ENCODE measurements at regions not wholly inside any gene's neighbourhood (a gene's known extent, or its start where the extent isn't known, plus 50 kb on each side); places are given as distances from the start of the nearest gene placed in this dataset.
A peak's percentile ranks its signal among the peaks of the same experiment; 100 is the strongest.

- no peak for TF ChIP-seq NR2C1 (IDR thresholded peaks at IDR 0.05)
- 0 out of 2 replicates have a peak, but pooled peaks have one; percentile 43 for TF ChIP-seq ASH2L (IDR thresholded peaks at IDR 0.05; ENCODE audit: borderline replicate concordance, low read depth)
- no peak for TF ChIP-seq E4F1 (IDR thresholded peaks at IDR 0.05; ENCODE audit: borderline replicate concordance, partially characterized antibody)
- TF ChIP-seq EED (IDR thresholded peaks at IDR 0.05; ENCODE audit: low read depth): peak; percentile 80
- 0 out of 2 replicates have a peak, but pooled peaks have one; percentile 35 for TF ChIP-seq SREBF1 (IDR thresholded peaks at IDR 0.05; ENCODE audit: low read length)
- TF ChIP-seq JUNB (IDR thresholded peaks at IDR 0.05): peak; percentile 49
- TF ChIP-seq FOXK2 (IDR thresholded peaks at IDR 0.05): no peak
- TF ChIP-seq TAF1 (IDR thresholded peaks at IDR 0.05; ENCODE audit: borderline replicate concordance, low read depth, low read length): no peak
- TF ChIP-seq GATAD2B (conservative IDR thresholded peaks at IDR 0.05; ENCODE audit: low read depth): peak; percentile 80
- peak; percentile 76; the same call in 1 of the 2 replicates for TF ChIP-seq TCF3 (IDR thresholded peaks at IDR 0.05; ENCODE audit: borderline replicate concordance, insufficient read depth, low read depth, low read length)
- TF ChIP-seq ZNF622 (IDR thresholded peaks at IDR 0.05): no peak
- TF ChIP-seq, protein P1, sequence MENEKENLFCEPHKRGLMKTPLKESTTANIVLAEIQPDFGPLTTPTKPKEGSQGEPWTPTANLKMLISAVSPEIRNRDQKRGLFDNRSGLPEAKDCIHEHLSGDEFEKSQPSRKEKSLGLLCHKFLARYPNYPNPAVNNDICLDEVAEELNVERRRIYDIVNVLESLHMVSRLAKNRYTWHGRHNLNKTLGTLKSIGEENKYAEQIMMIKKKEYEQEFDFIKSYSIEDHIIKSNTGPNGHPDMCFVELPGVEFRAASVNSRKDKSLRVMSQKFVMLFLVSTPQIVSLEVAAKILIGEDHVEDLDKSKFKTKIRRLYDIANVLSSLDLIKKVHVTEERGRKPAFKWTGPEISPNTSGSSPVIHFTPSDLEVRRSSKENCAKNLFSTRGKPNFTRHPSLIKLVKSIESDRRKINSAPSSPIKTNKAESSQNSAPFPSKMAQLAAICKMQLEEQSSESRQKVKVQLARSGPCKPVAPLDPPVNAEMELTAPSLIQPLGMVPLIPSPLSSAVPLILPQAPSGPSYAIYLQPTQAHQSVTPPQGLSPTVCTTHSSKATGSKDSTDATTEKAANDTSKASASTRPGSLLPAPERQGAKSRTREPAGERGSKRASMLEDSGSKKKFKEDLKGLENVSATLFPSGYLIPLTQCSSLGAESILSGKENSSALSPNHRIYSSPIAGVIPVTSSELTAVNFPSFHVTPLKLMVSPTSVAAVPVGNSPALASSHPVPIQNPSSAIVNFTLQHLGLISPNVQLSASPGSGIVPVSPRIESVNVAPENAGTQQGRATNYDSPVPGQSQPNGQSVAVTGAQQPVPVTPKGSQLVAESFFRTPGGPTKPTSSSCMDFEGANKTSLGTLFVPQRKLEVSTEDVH (IDR thresholded peaks at IDR 0.05; ENCODE audit: low read depth, partially characterized antibody): no peak
- TF ChIP-seq NFXL1 (IDR thresholded peaks at IDR 0.05; ENCODE audit: borderline replicate concordance): no peak
- TF ChIP-seq GABPA (IDR thresholded peaks at IDR 0.05; ENCODE audit: low read depth): no peak
- TF ChIP-seq FOS (IDR thresholded peaks at IDR 0.05; ENCODE audit: borderline replicate concordance, extremely low read depth, insufficient read length): no peak
- peak; percentile 36 for TF ChIP-seq RAD21 (IDR thresholded peaks at IDR 0.05; ENCODE audit: insufficient read depth, low read depth, low read length)
- TF ChIP-seq YY1 (IDR thresholded peaks at IDR 0.05; ENCODE audit: low read depth, low read length): no peak
- TF ChIP-seq POLR2A (IDR thresholded peaks at IDR 0.05; ENCODE audit: low read depth, low read length): no peak
- peak; percentile 71 for TF ChIP-seq RAD51 (IDR thresholded peaks at IDR 0.05)
- TF ChIP-seq, protein P2, sequence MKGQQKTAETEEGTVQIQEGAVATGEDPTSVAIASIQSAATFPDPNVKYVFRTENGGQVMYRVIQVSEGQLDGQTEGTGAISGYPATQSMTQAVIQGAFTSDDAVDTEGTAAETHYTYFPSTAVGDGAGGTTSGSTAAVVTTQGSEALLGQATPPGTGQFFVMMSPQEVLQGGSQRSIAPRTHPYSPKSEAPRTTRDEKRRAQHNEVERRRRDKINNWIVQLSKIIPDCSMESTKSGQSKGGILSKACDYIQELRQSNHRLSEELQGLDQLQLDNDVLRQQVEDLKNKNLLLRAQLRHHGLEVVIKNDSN (IDR thresholded peaks at IDR 0.05; ENCODE audit: borderline replicate concordance, extremely low read length, insufficient read depth, low read depth, low read length): no peak
- TF ChIP-seq EGR1 (IDR thresholded peaks at IDR 0.05; ENCODE audit: borderline replicate concordance in 1 of 2, low read depth in 2 of 2, low read length in 2 of 2): no peak
- no peak for TF ChIP-seq ESRRA (IDR thresholded peaks at IDR 0.05; ENCODE audit: low read length)
- no peak for TF ChIP-seq STAT1 (conservative IDR thresholded peaks at IDR 0.05)
- peak; percentile 100 for TF ChIP-seq MTA2 (IDR thresholded peaks at IDR 0.05; ENCODE audit: low read depth)
- TF ChIP-seq, protein P3, sequence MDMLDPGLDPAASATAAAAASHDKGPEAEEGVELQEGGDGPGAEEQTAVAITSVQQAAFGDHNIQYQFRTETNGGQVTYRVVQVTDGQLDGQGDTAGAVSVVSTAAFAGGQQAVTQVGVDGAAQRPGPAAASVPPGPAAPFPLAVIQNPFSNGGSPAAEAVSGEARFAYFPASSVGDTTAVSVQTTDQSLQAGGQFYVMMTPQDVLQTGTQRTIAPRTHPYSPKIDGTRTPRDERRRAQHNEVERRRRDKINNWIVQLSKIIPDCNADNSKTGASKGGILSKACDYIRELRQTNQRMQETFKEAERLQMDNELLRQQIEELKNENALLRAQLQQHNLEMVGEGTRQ (IDR thresholded peaks at IDR 0.05; ENCODE audit: borderline replicate concordance, low read depth, low read length): no peak
- no peak for TF ChIP-seq SMARCA5 (IDR thresholded peaks at IDR 0.05)
These were observed 259.7 kb upstream of the ZNF608 start (continued) for GRCh38 chr5:125006011-125006685.

Data from GM12878 (cell line).